ENCODE measurements at regions not wholly inside any gene's neighbourhood (a gene's known extent, or its start where the extent isn't known, plus 50 kb on each side); places are given as distances from the start of the nearest gene placed in this dataset.
"Not testable (repeated sequence)": the region's sequence is repeated elsewhere in the genome, so short reads cannot be mapped to it uniquely, and the experiment has no call there.

DNA sequence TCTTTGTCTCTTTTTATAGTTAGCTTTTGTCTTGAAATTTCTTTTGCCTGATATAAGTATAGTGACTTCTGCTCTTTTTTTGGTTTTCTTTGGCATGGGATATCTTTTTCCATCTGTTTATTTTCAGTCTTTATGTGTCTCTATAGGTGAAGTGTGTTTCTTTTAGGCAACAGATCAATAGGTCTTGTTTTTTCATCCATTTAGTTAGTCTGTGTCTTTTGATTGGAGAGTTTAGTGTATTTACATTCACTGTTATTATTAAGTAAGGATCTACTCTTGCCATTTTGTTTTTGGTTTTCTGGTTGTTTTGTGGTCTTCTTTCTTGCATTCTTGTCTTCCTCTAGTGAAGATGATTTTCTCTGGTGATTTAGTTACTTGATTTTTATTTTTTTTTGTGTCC, 190.2 kb downstream of the CCDC74A start:
- not testable (repeated sequence) for H3K9me3 ChIP-seq (ENCODE audit: insufficient read depth, low read length); H3K4me3 ChIP-seq (ENCODE audit: insufficient read length, low read depth); H3K4me1 ChIP-seq (ENCODE audit: insufficient read depth, insufficient read length); H3K36me3 ChIP-seq (ENCODE audit: insufficient read depth, insufficient read length, low read length); H3K27me3 ChIP-seq (ENCODE audit: insufficient read depth, insufficient read length); DNase-seq (ENCODE audit: low read depth, low spot score); H3K9ac ChIP-seq (ENCODE audit: insufficient read length, low read depth)

GRCh38 chr2:131721163-131721562, 193.5 kb downstream of the CCDC74A start:
- not testable (repeated sequence) for DNase-seq (ENCODE audit: low read depth, low spot score); H3K4me3 ChIP-seq (ENCODE audit: insufficient read length, low read depth); H3K27me3 ChIP-seq (ENCODE audit: insufficient read depth, insufficient read length); H3K9ac ChIP-seq (ENCODE audit: insufficient read length, low read depth); H3K9me3 ChIP-seq (ENCODE audit: insufficient read depth, low read length); H3K4me1 ChIP-seq (ENCODE audit: insufficient read depth, insufficient read length); H3K36me3 ChIP-seq (ENCODE audit: insufficient read depth, insufficient read length, low read length)

- H3K9me3 ChIP-seq (ENCODE audit: insufficient read depth, low read length); H3K4me1 ChIP-seq (ENCODE audit: insufficient read depth, insufficient read length); H3K9ac ChIP-seq (ENCODE audit: insufficient read length, low read depth); H3K27me3 ChIP-seq (ENCODE audit: insufficient read depth, insufficient read length); DNase-seq (ENCODE audit: low read depth, low spot score); H3K36me3 ChIP-seq (ENCODE audit: insufficient read depth, insufficient read length, low read length); H3K4me3 ChIP-seq (ENCODE audit: insufficient read length, low read depth): not testable (repeated sequence)
These were observed 194.6 kb downstream of the CCDC74A start for GRCh38 chr2:131722256-131722655.

- Histone ChIP-seq H3K9me3 (ENCODE audit: insufficient read depth, low read length) (no peaks in the 10 kb centered on the region), H3K4me1 (ENCODE audit: insufficient read depth, insufficient read length) (no peaks in the 10 kb centered on the region), H3K36me3 (ENCODE audit: insufficient read depth, insufficient read length, low read length) (peaks cover 7% of the 10 kb centered on the region), H3K27me3 (ENCODE audit: insufficient read depth, insufficient read length) (no peaks in the 10 kb centered on the region), H3K9ac (ENCODE audit: insufficient read length, low read depth) (no peak overlapping the region), H3K4me3 (ENCODE audit: insufficient read length, low read depth) (no peak overlapping the region)
- TF ChIP-seq SUZ12 (IDR thresholded peaks at IDR 0.05; ENCODE audit: extremely low read depth, insufficient read depth, insufficient read length) (no peak), YY1 (IDR thresholded peaks at IDR 0.05; ENCODE audit: insufficient read depth, insufficient read length) (no peak), ZNF274 (IDR thresholded peaks at IDR 0.05; ENCODE audit: low read depth, low read length) (no peak)
- DNase-seq (ENCODE audit: low read depth, low spot score) = no peak
These were observed 196.3 kb downstream of the CCDC74A start for GRCh38 chr2:131724019-131724418.

- H3K9me3 ChIP-seq (ENCODE audit: insufficient read depth, low read length); DNase-seq (ENCODE audit: low read depth, low spot score); H3K9ac ChIP-seq (ENCODE audit: insufficient read length, low read depth); H3K27me3 ChIP-seq (ENCODE audit: insufficient read depth, insufficient read length); H3K36me3 ChIP-seq (ENCODE audit: insufficient read depth, insufficient read length, low read length); H3K4me3 ChIP-seq (ENCODE audit: insufficient read length, low read depth); H3K4me1 ChIP-seq (ENCODE audit: insufficient read depth, insufficient read length): not testable (repeated sequence)
These were observed 200.8 kb downstream of the CCDC74A start for GRCh38 chr2:131728451-131728850.

DNA sequence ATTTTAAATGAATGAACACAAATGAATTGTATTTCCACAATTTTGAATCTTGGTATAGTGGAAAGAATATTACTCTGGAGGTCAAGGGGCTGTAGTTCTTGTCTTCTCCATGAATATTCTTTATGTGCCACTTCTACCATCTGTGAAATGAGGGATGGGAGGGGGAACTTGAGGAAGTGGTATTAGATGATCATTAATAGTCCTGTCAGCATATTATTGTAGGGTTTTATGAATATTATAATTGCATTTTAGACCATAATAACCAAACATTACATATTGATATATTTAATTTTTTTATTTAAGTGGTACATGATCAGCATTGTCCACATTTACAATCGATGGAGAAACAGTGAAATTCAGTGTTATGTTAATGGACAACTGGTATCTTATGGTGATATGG, 205.8 kb downstream of the CCDC74A start:
- H3K9me3 ChIP-seq (ENCODE audit: insufficient read depth, low read length); H3K9ac ChIP-seq (ENCODE audit: insufficient read length, low read depth); H3K4me3 ChIP-seq (ENCODE audit: insufficient read length, low read depth); H3K4me1 ChIP-seq (ENCODE audit: insufficient read depth, insufficient read length); H3K36me3 ChIP-seq (ENCODE audit: insufficient read depth, insufficient read length, low read length); DNase-seq (ENCODE audit: low read depth, low spot score); H3K27me3 ChIP-seq (ENCODE audit: insufficient read depth, insufficient read length): not testable (repeated sequence)

DNA sequence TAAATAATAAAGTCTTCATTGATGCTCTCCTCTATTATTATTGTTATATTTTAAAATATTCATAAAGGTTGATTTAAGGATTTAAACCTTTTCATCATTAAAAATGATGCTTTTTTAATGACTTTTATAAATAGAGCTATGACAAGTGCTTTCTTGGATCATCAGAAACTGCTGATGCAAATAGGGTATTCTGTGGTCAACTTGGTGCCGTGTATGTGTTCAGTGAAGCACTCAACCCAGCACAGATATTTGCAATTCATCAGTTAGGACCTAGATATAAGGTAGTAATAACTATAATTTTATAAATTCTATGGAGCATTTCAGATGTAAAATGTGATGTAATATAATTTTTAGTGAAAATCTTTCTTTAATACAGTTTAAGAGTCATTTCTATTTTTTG, 208.7 kb downstream of the CCDC74A start:
- not testable (repeated sequence) for H3K9ac ChIP-seq (ENCODE audit: insufficient read length, low read depth); H3K4me3 ChIP-seq (ENCODE audit: insufficient read length, low read depth); DNase-seq (ENCODE audit: low read depth, low spot score); H3K27me3 ChIP-seq (ENCODE audit: insufficient read depth, insufficient read length); H3K9me3 ChIP-seq (ENCODE audit: insufficient read depth, low read length); H3K36me3 ChIP-seq (ENCODE audit: insufficient read depth, insufficient read length, low read length); H3K4me1 ChIP-seq (ENCODE audit: insufficient read depth, insufficient read length)

GRCh38 chr2:131738533-131738932, 210.8 kb downstream of the CCDC74A start:
- not testable (repeated sequence) for H3K4me3 ChIP-seq (ENCODE audit: insufficient read length, low read depth); H3K9me3 ChIP-seq (ENCODE audit: insufficient read depth, low read length); H3K36me3 ChIP-seq (ENCODE audit: insufficient read depth, insufficient read length, low read length); H3K27me3 ChIP-seq (ENCODE audit: insufficient read depth, insufficient read length); DNase-seq (ENCODE audit: low read depth, low spot score); H3K4me1 ChIP-seq (ENCODE audit: insufficient read depth, insufficient read length); H3K9ac ChIP-seq (ENCODE audit: insufficient read length, low read depth)

- not testable (repeated sequence) for H3K4me1 ChIP-seq (ENCODE audit: insufficient read depth, insufficient read length); DNase-seq (ENCODE audit: low read depth, low spot score); H3K9ac ChIP-seq (ENCODE audit: insufficient read length, low read depth); H3K27me3 ChIP-seq (ENCODE audit: insufficient read depth, insufficient read length); H3K36me3 ChIP-seq (ENCODE audit: insufficient read depth, insufficient read length, low read length); H3K9me3 ChIP-seq (ENCODE audit: insufficient read depth, low read length); H3K4me3 ChIP-seq (ENCODE audit: insufficient read length, low read depth)
These were observed 211.3 kb downstream of the CCDC74A start for GRCh38 chr2:131738996-131739434.

Measured in NT2/D1 (cell line).